ENCODE measurements at regions not wholly inside any gene's neighbourhood (a gene's known extent, or its start where the extent isn't known, plus 50 kb on each side); places are given as distances from the start of the nearest gene placed in this dataset.
A peak's percentile ranks its signal among the peaks of the same experiment; 100 is the strongest.
"Not testable (repeated sequence)": the region's sequence is repeated elsewhere in the genome, so short reads cannot be mapped to it uniquely, and the experiment has no call there.

DNA sequence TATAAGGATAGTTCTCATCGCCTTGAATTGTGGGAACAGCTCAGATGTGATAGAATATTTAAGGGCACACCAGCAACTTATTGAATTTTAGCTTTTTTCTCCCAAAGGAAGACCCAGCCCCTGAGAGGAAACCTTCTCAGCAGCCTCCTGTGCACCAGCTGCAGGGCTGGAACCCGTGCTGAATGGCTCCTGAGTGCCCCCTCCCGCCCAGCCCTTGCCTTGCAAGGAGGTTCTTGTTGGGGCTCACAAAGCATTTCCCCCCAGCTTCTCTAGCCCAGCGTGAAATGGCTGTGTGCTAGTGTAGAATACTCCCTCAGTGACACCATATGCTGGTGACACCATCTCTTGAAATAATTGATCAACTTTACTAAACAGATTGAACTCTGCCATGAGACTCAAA is 1227.4 kb downstream of the TMEM121 start:
- DNase-seq (ENCODE audit: low read depth, low spot score), result not testable (repeated sequence)

DNA sequence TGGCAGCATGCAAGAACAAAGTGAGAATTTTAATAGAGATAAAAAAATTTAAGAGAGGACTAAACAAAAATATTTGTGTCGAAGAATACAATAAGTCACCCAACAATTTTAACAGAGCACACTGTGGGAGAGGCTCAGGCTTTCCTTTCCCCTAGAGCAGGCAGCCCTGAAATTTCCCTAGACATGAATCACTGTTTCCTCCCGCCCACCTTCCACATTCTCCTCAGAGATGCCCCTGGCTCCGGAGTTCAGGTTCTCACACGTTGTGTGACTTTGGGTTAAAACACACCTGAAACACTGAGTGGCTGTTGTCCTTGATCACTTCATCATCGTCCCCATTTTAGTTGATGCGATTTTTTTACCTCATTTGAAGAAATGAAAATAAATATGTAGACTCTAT is 1231.1 kb downstream of the TMEM121 start:
- DNase-seq (ENCODE audit: low read depth, low spot score), result not testable (repeated sequence)

DNA sequence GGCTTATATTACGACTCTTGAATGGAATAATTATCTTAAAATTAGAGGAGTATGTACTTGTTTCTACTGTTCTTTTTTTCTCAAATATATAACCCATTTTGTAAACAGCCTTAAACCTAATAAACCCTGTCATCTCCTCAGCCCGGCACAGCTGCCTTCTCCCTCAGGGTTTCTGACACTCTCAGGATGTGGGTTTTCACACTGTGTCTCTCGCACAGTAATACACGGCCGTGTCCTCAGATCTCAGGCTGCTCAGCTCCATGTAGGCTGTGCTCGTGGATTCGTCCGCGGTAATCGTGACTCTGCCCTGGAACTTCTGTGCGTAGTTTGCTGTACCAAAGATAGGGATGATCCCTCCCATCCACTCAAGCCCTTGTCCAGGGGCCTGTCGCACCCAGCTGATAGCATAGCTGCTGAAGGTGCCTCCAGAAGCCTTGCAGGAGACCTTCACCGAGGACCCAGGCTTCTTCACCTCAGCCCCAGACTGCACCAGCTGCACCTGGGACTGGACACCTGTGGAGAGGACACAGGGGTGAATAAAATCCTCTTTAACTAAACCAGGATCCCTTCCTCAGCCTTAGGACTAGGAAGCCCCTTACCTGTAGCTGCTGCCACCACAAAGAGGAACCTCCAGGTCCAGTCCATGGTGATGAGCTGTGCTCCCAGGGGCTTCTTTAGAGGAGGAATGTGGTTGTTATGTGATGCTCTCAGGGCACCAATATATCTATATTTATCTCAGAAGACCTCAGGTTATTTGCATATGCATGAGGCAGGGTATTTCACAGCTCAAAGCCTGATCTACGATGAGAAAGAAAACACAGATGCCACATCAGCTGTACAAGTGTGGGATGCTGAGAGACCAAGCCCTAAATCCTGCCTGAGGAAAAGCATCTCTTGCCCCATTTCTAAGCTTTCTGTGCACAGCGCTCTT is 1235.8 kb downstream of the TMEM121 start:
- DNase-seq (ENCODE audit: low read depth, low spot score), result not testable (repeated sequence)

DNA sequence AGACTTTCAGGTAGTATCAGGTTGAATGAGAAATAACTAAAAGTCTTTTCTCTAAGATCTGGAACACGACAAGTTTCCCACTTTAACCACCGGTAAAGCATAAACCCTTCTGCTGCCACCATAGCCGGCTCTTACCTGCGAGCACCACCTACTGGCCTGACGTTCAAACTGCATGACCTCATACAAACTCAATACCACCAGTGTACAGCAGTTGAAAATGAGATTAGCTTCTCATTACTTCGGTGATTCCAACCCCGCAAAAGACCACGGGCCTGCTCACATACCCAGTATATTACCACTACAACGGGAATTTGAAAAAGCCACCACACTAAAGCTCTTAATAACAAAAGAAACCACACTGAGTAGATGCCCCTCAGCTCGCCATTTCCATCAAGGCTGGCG is 1238.6 kb downstream of the TMEM121 start:
- not testable (repeated sequence) for DNase-seq (ENCODE audit: low read depth, low spot score)

DNA sequence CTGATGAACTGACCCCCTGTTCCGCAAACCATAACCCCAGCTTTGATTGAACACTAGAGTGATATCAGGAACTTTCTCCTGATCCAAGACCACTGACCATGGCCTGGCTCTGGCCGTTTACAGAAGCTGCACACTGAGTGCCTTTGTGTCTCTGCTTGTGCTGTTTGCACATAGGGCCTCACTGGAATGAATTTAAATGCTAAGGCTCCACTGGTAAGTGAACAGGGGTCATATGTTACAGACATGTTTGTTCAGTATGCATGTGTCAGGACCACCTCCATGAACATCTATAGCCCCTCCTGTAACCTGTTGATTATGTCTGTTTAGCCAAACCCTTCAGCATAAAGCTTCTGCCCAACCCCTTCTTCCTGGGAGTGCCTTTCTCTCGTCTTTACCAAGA is 1239.8 kb downstream of the TMEM121 start:
- DNase-seq (ENCODE audit: low read depth, low spot score), result no peak

DNA sequence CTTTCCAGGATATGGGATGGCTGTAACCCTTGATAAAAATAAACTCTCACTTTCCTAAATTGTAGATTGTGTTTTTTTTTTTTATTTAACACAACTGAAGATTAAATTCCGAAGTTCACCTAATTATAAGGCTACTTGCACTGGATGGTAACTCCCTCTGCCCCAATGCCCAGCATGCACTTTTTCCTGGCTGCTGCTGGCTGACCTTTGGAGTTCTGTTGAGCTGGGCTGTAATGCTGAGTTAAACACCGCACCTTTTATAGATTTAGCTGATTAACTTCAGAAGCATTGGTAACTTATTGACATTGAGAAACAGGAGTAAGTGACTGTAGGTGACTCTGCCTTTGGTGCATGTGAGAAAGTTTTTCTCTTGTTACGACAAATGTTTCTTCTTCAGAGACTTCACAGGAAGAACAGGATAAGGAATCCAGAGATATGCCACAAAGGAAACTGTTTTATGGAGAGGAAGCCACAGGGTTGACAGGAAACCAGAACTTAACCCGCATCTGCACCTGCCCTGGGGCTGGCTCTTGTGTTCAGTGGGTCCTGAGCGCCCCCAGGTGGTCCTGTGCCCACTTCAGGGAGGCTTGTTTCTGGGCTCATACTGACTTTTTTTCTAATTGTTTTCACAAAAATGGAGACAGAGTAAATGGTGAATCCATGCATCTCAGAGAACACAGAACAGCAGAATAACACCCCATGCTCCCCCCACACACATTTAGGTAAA is 1240.3 kb downstream of the TMEM121 start:
- DNase-seq (ENCODE audit: low read depth, low spot score), result peak; percentile 21

DNA sequence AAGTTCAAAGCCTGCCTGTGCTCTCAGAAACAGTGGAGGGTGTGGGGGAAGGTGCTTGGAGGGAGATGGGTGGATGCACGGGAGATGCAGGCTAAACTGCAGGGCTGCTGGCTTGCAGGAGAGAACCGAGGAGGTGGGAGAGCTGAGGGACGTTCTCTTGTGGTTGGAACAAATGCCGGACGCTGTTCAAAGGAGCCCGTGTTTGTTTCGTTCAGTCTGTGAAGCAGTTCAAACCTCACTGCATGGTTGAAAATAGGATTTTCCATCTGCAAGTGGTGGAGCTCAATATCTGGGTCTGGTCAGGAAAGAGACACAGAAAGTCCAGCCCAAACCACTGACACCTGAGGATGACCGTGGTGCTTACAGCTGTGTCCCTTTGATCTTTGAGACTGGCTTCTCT is 1241.8 kb downstream of the TMEM121 start:
- not testable (repeated sequence) for DNase-seq (ENCODE audit: low read depth, low spot score)

DNA sequence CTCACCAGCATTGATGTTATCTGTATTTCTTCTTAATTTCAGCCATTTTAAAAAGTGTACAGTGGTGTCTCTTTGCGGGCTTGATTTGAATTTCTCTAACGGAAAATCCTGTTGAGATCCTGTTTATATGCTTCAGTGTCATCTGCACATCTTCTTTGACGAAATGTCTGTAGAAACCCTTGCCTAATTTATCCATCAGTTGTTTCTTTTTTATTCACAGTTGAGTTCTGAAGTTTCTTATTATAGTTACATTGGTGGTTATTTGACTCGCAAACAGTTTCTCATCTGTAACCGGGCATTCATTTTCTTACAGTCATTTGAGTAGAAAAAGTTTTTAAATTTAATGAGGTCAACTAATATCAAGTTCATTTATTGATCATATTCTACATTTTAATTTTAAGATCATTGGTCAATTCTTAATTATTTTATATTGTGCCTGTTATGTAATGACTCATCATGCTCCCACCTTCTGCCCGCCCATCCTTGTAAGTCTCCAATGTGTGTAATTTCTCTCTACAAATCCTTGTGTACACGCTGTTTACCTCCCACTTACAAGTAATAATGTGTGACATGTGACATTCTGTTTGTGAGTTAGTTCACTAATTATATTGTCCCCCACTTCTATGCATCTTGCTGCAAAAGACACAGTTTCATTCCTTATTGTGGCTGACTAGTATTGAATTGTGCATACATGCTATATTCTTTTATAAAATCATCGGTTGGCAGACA is 1242.8 kb downstream of the TMEM121 start:
- DNase-seq (ENCODE audit: low read depth, low spot score), result not testable (repeated sequence)

DNA sequence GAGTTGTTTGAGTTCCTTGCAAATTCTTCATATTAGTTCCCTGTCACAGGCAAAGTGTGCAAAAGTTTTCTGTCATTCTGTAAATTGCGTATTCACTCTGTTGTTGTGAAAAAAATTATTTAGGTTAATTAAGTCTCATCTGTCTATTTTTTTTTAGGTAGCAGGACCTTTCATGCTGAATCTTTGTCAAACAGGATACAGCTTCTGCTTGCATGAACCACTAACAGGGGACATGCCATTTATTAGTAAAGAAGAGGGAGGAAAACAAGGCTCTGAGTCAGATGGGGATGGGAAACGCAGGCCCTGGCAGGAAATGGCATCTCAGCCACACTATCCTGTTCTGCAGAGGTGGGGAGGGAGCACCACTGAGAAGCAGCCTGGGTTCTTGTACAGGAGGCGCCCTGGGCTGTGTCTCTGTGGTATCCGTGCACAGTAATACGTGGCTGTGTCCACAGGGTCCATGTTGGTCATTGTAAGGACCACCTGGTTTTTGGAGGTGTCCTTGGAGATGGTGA is 1243.8 kb downstream of the TMEM121 start:
- DNase-seq (ENCODE audit: low read depth, low spot score), result not testable (repeated sequence)

DNA sequence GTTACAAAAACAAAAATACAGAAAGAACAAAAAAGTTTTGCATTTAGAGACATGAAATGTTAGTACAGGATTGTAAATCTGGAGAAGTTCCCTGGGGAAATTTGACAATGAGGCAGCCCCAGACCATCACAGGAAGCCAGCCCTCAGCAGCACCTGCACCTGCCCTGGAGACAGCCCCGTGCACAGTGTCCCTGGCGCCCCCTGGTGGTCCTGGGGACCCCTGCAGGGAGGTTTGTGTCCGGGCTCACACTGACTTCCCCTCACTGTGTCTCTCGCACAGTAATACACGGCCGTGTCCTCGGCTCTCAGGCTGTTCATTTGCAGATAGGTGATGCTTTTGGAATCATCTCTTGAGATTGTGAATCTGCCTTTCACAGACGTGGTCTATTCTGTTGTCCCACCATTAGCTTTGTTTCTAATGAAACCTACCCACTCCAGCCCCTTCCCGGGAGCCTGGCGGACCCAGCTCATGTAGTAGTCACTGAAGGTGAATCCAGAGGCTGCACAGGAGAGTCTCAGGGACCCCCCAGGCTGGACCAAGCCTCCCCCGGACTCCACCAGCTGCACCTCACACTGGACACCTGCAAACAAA is 1248.6 kb downstream of the TMEM121 start:
- DNase-seq (ENCODE audit: low read depth, low spot score), result peak; percentile 69

DNA sequence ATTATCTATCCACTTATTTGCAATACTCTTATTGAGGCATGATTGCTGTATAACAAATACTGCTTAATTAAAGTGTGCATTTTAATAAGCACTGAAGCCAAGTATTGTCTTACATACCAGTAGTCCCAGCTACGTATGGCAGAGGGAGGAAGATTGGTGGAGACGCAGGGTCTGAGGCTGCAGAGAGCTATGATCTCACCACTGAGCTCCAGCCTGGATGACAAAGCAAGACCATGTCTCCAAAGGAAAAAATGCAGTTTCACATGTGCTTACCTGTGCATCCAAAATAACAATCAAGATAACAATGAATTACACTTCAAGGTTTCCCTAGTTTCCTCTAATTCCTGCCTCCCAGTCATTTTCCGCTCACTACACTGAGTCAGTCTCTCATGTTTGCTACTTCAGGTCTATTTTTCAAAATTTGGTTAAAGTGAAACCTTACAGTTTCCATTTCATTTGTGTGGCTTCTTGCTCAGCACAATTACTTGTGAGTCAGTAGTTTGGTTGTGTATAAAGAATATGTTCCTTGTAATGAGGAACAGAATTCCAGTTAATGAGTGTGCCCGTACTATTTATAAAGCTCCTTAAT is 1250.1 kb downstream of the TMEM121 start:
- no peak for DNase-seq (ENCODE audit: low read depth, low spot score)

DNA sequence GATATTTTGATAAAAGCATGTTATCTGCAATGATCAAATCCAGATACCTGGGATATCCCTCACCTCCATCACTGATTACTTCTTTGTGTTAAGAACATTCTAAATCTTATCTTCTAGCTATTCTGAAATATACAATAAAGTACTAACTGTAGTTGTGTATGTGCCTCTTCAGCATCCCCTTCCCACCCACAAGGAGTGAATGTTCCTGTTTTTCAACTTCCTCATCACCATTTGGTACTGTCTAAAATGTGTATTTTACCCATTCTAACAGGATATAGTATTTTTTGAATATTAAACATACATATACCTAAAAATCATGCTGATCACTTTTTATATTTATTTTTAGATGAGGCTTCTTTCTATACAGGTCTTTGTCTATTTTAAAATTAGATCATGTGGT is 1252.6 kb downstream of the TMEM121 start:
- DNase-seq (ENCODE audit: low read depth, low spot score), result no peak

DNA sequence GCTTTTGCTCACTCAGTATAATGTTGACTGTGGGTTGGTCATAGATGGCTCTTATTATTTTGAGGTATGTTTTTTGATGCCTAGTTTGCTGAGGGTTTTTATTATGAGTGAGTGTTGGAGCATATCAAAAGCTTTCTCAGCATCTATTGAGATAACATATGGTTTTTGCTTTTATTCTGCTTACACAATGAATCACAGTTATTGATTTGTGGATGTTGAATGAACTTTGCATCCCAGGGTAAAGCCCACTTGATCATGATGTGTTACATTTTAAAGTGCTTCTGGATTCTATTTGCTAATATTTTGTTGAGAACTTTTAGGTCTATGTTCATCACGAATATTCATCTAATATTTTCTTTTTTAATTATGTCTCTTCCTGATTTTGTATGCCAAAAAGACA is 1260.3 kb downstream of the TMEM121 start:
- no peak for DNase-seq (ENCODE audit: low read depth, low spot score)

DNA sequence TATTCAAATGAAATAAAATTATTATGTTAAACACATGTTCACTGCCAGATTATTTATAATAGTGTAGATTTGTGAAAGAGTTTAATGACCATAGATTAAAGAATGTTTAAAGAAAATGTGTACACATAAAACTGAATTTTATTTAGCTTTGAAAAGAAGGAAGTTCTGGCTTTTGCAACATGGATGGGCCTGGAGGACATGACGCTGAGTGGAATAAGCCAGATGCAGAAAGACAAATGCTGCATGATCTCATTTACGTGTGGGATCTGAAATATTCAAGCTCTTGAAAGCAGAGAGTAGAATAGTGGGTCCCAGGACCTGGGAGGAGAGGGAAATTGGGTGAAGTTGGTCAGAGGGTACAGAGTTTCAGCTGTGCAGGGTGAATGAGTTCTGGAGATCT is 1261.2 kb downstream of the TMEM121 start:
- no peak for DNase-seq (ENCODE audit: low read depth, low spot score)

DNA sequence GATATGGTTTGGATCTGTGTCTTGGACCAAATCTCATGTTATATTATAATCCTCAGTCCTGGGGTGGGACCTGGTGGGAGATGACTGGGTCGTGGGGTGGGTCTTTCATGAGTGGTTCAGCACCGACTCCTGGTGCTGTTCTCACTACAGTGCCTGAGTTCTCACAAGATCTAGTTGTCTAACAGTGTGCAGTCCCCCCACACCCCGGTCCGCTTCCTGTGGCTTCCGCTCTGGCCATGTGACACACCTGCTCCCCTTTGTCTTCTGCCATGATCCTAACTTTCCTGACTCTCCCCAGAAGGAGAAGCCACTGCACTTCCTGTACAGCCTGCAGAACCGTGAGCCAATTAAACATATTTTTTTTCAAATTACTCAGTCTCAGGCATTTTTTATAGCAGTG is 1262.2 kb downstream of the TMEM121 start:
- DNase-seq (ENCODE audit: low read depth, low spot score), result no peak

DNA sequence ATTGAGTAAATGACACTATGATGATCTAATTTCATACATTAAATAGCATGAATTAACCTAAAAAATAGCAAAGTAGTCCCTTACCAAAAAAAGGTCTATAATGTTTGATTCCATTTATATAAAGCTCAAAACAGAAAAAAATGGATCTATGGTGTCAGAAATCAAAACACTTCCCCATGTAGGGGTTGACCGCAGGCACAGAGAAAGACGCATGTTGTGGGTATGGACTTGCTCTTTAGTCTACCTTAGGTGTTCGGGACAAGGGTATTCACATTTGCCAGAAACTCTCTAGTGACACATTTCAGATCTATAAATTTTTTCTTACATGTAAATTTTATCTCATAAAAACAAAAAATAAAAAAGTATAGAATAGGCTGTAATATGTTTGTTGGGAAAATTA is 1262.9 kb downstream of the TMEM121 start:
- DNase-seq (ENCODE audit: low read depth, low spot score), result no peak

DNA sequence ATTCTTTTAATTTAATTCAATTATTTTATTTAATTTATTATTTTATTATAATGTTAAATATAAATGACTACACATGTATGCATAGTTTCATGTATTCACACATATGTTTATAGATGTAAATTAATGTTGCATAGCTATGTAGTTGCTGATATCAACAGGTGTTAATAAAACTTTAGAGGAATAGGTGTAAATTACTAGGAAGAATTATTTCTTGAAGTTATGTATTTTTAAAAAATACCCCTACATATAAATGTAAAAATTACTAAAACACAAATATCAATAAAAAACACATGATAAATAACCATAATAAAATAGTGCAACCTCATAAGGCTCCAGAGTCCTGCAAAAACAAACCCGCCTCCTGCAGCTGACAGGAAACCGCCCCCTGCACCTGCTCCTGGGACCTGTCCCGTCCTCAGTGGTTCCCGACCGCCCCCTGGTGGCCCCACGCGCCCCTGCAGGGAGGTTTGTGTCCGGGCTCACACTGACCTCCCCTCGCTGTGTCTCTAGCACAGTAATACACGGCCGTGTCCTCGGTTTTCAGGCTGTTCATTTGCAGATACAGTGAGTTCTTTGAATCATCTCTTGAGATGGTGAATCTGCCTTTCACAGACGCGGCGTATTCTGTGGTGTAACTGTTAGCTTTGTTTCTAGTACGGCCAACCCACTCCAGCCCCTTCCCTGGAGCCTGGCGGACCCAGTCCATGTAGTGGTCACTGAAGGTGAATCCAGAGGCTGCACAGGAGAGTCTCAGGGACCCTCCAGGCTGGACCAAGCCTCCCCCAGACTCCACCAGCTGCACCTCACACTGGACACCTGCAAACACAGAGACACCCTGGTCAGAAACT is 1264.0 kb downstream of the TMEM121 start:
- peak; percentile 58 for DNase-seq (ENCODE audit: low read depth, low spot score)

DNA sequence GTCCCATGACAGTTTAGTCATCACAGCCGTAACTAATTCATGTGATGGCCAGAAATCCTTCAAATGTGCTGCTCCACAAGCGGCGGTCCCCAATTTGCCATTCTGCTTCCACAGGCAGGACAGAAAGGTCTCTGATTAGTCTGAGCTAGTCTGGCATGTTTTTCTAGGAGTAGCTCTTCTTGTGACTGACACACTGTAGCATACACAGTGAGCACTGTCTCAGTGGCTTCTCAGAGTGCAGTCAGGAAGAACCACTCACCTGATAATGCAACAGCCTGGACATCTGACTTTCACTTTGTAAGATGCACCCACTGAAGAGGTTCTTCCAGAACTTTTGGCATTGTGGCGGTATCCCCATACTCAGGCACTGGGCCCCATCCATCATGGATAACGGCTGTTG is 1266.2 kb downstream of the TMEM121 start:
- DNase-seq (ENCODE audit: low read depth, low spot score), result no peak

DNA sequence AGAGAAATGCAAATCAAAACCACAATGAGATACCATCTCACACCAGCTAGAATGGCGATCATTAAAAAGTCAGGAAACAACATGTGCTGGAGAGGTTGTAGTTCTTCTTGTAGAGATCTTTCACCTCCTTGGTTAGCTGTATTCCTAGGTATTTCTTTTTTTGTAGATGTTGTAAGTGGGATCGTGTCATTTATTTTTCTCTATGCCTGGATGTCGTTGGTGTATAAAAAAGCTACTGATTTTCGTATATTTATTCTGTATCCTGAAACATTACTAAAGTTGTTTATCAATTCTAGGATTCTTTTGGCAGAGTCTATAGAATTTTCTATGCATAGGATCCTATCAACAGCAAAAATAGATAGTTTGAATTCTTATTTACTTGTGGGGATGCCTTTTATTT is 1271.8 kb downstream of the TMEM121 start:
- not testable (repeated sequence) for DNase-seq (ENCODE audit: low read depth, low spot score)

All from activated naive CD8-positive, alpha-beta T cell treated with anti-CD3 and anti-CD28 coated beads, Interleukin-2, amount 50 U/mL, for 16 hours (primary cell).